ENCODE measurements at regions not wholly inside any gene's neighbourhood (a gene's known extent, or its start where the extent isn't known, plus 50 kb on each side); places are given as distances from the start of the nearest gene placed in this dataset.

GRCh38 chr1:217373761-217374701, 256.9 kb downstream of the GPATCH2 start:
- intact Hi-C loops (cut with DNase I), result no loop called here
- TF ChIP-seq, protein P1, sequence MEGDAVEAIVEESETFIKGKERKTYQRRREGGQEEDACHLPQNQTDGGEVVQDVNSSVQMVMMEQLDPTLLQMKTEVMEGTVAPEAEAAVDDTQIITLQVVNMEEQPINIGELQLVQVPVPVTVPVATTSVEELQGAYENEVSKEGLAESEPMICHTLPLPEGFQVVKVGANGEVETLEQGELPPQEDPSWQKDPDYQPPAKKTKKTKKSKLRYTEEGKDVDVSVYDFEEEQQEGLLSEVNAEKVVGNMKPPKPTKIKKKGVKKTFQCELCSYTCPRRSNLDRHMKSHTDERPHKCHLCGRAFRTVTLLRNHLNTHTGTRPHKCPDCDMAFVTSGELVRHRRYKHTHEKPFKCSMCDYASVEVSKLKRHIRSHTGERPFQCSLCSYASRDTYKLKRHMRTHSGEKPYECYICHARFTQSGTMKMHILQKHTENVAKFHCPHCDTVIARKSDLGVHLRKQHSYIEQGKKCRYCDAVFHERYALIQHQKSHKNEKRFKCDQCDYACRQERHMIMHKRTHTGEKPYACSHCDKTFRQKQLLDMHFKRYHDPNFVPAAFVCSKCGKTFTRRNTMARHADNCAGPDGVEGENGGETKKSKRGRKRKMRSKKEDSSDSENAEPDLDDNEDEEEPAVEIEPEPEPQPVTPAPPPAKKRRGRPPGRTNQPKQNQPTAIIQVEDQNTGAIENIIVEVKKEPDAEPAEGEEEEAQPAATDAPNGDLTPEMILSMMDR (IDR thresholded peaks at IDR 0.05), result no peak

GRCh38 chr1:217372049-217372970, 258.6 kb downstream of the GPATCH2 start:
- TF ChIP-seq, protein P1 (IDR thresholded peaks at IDR 0.05), result no peak
- intact Hi-C loops (cut with DNase I), result no loop called here
- Histone ChIP-seq H3K36me3 (no peaks in the 10 kb centered on the region), H3K27me3 (ENCODE audit: low read depth) (no peaks in the 10 kb centered on the region), H3K4me1 (no peaks in the 10 kb centered on the region), H3K4me3 (no peak overlapping the region), H3K27ac (no peak overlapping the region), H3K9me3 (peaks cover 3% of the 10 kb centered on the region)
- ATAC-seq (peak in 1 of 2 donors; percentile 9), DNase-seq (no peak)

More at GRCh38 chr1:217373761-217374701, 256.9 kb downstream of the GPATCH2 start:
- no peak overlapping the region for H3K4me3 ChIP-seq
- H3K36me3 ChIP-seq, result no peaks in the 10 kb centered on the region
- H3K4me1 ChIP-seq, result no peaks in the 10 kb centered on the region
- ATAC-seq (peak in 1 of 2 donors; percentile 36), DNase-seq (no peak)
- peaks cover 11% of the 10 kb centered on the region for H3K9me3 ChIP-seq
- H3K27me3 ChIP-seq (ENCODE audit: low read depth), result no peaks in the 10 kb centered on the region
- no peak overlapping the region for H3K27ac ChIP-seq

- no peak overlapping the region for H3K27ac ChIP-seq
- H3K4me1 ChIP-seq, result no peaks in the 10 kb centered on the region
- TF ChIP-seq, protein P1 (IDR thresholded peaks at IDR 0.05), result no peak
- DNase-seq (no peak), ATAC-seq (no peak)
- no peaks in the 10 kb centered on the region for H3K9me3 ChIP-seq
- H3K27me3 ChIP-seq (ENCODE audit: low read depth), result no peaks in the 10 kb centered on the region
- H3K4me3 ChIP-seq, result no peak overlapping the region
- intact Hi-C loops (cut with DNase I), result no loop called here
- H3K36me3 ChIP-seq, result no peaks in the 10 kb centered on the region
These were observed 260.1 kb downstream of the GPATCH2 start for GRCh38 chr1:217370757-217371156.

DNA sequence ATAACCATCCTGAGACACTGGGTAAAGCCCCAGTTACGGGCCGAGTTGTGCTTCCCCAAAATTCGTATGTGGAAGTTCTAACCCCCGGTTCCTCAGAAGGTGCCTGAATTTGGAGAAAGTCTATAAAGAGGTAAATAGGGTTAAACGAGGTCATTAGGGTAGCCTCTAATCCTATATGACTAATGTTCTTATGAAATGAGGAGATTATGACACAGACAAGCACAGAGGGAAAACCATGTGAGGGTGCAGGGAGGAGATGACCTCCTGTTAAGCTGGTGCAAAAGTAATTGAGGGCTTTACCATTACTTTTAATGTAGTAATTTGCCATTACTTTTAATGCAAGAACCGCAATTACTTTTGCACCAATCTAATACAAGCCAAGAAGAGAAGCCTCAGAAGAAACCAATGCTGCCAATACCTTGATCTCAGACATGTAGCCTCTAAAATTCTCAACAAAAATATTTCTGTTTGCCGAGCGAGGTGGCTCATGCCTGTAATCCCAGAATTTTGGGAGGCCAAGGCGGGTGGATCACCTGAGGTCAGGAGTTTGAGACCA, 260.8 kb downstream of the GPATCH2 start:
- no peaks in the 10 kb centered on the region for H3K4me1 ChIP-seq
- no peak overlapping the region for H3K27ac ChIP-seq
- H3K9me3 ChIP-seq, result no peaks in the 10 kb centered on the region
- intact Hi-C loops (cut with DNase I), result no loop called here
- ATAC-seq (no peak), DNase-seq (no peak)
- no peaks in the 10 kb centered on the region for H3K27me3 ChIP-seq (ENCODE audit: low read depth)
- no peak overlapping the region for H3K4me3 ChIP-seq
- TF ChIP-seq, protein P1 (IDR thresholded peaks at IDR 0.05), result no peak
- no peaks in the 10 kb centered on the region for H3K36me3 ChIP-seq

GRCh38 chr1:217369271-217369981, 261.5 kb downstream of the GPATCH2 start:
- Histone ChIP-seq H3K4me3 (no peak overlapping the region), H3K27ac (no peak overlapping the region), H3K9me3 (no peaks in the 10 kb centered on the region), H3K4me1 (no peaks in the 10 kb centered on the region), H3K27me3 (ENCODE audit: low read depth) (no peaks in the 10 kb centered on the region), H3K36me3 (no peaks in the 10 kb centered on the region)
- TF ChIP-seq, protein P1 (IDR thresholded peaks at IDR 0.05), result no peak
- intact Hi-C loops (cut with DNase I), result no loop called here
- no peak for ATAC-seq
- no peak for DNase-seq

Measured in lower lobe of right lung (tissue), 2 donors.